ENCODE measurements at regions not wholly inside any gene's neighbourhood (a gene's known extent, or its start where the extent isn't known, plus 50 kb on each side); places are given as distances from the start of the nearest gene placed in this dataset.

- H3K27me3 ChIP-seq (ENCODE audit: control insufficient read depth, insufficient read depth, low read length): no peaks in the 10 kb centered on the region
- TF ChIP-seq, protein P1, sequence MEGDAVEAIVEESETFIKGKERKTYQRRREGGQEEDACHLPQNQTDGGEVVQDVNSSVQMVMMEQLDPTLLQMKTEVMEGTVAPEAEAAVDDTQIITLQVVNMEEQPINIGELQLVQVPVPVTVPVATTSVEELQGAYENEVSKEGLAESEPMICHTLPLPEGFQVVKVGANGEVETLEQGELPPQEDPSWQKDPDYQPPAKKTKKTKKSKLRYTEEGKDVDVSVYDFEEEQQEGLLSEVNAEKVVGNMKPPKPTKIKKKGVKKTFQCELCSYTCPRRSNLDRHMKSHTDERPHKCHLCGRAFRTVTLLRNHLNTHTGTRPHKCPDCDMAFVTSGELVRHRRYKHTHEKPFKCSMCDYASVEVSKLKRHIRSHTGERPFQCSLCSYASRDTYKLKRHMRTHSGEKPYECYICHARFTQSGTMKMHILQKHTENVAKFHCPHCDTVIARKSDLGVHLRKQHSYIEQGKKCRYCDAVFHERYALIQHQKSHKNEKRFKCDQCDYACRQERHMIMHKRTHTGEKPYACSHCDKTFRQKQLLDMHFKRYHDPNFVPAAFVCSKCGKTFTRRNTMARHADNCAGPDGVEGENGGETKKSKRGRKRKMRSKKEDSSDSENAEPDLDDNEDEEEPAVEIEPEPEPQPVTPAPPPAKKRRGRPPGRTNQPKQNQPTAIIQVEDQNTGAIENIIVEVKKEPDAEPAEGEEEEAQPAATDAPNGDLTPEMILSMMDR (IDR thresholded peaks at IDR 0.05; ENCODE audit: insufficient read depth, low read length, severe bottlenecking): no peak
- no peak for DNase-seq (ENCODE audit: low read depth)
- no peaks in the 10 kb centered on the region for H3K36me3 ChIP-seq (ENCODE audit: control insufficient read depth, insufficient read depth, low read length)
- no peak for FAIRE-seq
- H3K4me3 ChIP-seq (ENCODE audit: low read depth, low read length): no peak overlapping the region
Measured at GRCh38 chr9:7965063-7965462, 165.5 kb upstream of the DMAC1 start.

DNA sequence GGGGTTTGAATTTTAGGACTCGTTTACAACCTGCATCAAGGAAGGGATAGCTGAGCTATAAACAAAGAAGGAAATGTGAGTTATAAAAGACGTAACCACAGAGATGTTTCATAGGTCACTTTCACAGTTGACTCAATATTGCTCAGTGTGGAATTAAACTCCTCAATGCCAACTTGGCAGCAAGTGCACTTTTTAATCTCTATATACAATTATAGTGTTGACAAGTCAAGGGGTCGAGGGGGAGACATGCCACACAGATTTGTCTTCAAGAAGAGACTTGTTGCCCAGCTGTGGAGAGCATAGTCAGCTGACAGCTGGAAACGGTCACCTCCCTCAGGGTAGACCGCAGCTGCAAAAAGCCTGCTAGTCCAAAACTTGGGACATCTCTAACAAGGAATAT lies 163.4 kb upstream of the DMAC1 start:
- TF ChIP-seq, protein P1 (IDR thresholded peaks at IDR 0.05; ENCODE audit: insufficient read depth, low read length, severe bottlenecking): no peak

GRCh38 chr9:7961076-7961475 lies 161.5 kb upstream of the DMAC1 start:
- Histone ChIP-seq H3K27me3 (ENCODE audit: control insufficient read depth, insufficient read depth, low read length) (no peaks in the 10 kb centered on the region), H3K36me3 (ENCODE audit: control insufficient read depth, insufficient read depth, low read length) (no peaks in the 10 kb centered on the region), H3K4me3 (ENCODE audit: low read depth, low read length) (no peak overlapping the region)
- DNase-seq (ENCODE audit: low read depth): no peak
- TF ChIP-seq, protein P1 (IDR thresholded peaks at IDR 0.05; ENCODE audit: insufficient read depth, low read length, severe bottlenecking): no peak
- no peak for FAIRE-seq

More for the DNA sequence above, 163.4 kb upstream of the DMAC1 start:
- H3K27me3 ChIP-seq (ENCODE audit: control insufficient read depth, insufficient read depth, low read length): no peaks in the 10 kb centered on the region
- DNase-seq (ENCODE audit: low read depth) (peak; percentile 19), FAIRE-seq (no peak)
- no peaks in the 10 kb centered on the region for H3K36me3 ChIP-seq (ENCODE audit: control insufficient read depth, insufficient read depth, low read length)
- no peak overlapping the region for H3K4me3 ChIP-seq (ENCODE audit: low read depth, low read length)

DNA sequence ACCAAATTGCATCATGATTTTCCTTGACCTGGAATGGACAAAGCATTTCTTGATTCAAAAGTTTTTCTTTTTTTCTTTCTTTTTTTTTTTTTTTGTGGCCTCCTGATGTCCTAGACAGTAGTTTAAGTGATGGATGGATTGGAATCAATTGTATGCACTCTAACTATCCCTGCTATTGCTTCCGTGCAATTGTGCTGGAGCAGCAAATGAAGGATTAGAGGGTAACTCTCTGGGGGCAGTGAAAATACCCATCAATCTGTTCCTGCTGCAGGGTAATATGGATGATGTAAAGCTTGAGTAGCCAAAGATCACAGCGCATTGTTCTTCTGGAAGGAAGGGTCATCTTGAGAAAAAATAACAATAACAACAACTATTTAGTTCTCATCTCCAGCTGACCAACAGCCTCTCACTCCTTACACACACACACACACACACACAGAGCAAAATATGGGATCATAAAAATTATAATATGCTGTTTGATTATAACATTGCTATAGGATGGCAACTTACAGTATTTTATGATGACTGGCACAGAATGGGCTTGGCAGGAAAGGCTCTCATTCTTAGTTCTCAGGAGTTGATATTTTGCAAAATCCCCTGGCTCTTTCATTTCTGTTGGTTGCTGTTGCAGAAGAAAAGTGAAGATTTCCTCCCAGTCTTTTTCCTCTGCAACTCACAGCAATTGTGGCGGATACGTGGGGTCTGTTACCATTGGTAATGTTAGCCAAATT lies 160.9 kb upstream of the DMAC1 start:
- TF ChIP-seq, protein P1 (IDR thresholded peaks at IDR 0.05; ENCODE audit: insufficient read depth, low read length, severe bottlenecking): no peak
- DNase-seq (ENCODE audit: low read depth): no peak
- H3K27me3 ChIP-seq (ENCODE audit: control insufficient read depth, insufficient read depth, low read length): no peaks in the 10 kb centered on the region
- no peaks in the 10 kb centered on the region for H3K36me3 ChIP-seq (ENCODE audit: control insufficient read depth, insufficient read depth, low read length)
- no peak overlapping the region for H3K4me3 ChIP-seq (ENCODE audit: low read depth, low read length)
- FAIRE-seq: no peak

DNA sequence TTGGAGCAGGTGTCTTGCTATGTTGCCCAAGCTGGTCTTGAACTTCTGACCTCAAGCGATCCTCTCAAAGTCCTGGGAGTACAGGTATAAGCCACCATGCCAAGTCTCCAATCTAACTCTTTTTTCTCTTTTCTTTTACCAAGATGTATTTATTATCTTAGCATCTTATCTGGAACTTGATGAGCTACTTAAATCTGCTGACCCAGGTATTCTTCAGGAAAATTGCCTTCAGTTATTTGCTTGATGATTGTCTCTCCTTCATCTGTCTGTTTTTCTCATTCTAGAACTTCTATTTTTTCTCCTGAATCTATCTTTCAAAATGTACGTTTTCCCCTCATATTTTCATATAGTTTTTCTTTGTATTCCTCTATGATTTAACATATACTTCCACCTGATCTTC lies 158.2 kb upstream of the DMAC1 start:
- Histone ChIP-seq H3K27me3 (ENCODE audit: control insufficient read depth, insufficient read depth, low read length) (no peaks in the 10 kb centered on the region), H3K4me3 (ENCODE audit: low read depth, low read length) (no peak overlapping the region), H3K36me3 (ENCODE audit: control insufficient read depth, insufficient read depth, low read length) (no peaks in the 10 kb centered on the region)
- no peak for DNase-seq (ENCODE audit: low read depth)
- no peak for FAIRE-seq
- TF ChIP-seq, protein P1 (IDR thresholded peaks at IDR 0.05; ENCODE audit: insufficient read depth, low read length, severe bottlenecking): no peak

DNA sequence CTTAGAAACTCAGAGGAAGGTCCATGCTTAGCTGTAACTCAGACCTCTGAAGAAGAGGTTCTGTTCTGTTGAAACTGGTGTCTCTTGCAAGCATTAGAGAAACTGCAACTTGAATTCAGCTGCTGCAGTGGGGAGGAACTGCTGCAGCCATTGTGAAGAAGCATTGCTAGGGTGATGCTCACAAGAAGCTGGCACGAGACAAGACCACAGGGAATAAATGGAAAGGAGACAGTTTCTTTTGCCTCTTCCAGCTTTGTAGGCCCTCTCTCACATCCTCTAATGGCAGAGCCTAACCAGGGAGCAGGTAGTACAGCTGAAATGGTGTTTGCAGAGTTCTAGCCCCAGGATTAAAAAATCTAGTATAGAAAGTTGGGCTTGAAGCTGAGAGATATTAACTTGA lies 148.0 kb upstream of the DMAC1 start:
- TF ChIP-seq, protein P1 (IDR thresholded peaks at IDR 0.05; ENCODE audit: insufficient read depth, low read length, severe bottlenecking): no peak
- DNase-seq (ENCODE audit: low read depth): no peak
- FAIRE-seq: no peak
- no peak overlapping the region for H3K4me3 ChIP-seq (ENCODE audit: low read depth, low read length)
- no peaks in the 10 kb centered on the region for H3K27me3 ChIP-seq (ENCODE audit: control insufficient read depth, insufficient read depth, low read length)
- H3K36me3 ChIP-seq (ENCODE audit: control insufficient read depth, insufficient read depth, low read length): no peaks in the 10 kb centered on the region

All from bronchial epithelial cell (primary cell).